NCI-H1436 treated with DMSO at 0.1 percent for 48 hours (cell line): ENCODE measurements at regions not wholly inside any gene's neighbourhood (a gene's known extent, or its start where the extent isn't known, plus 50 kb on each side); places are given as distances from the start of the nearest gene placed in this dataset.
"Not testable (repeated sequence)": the region's sequence is repeated elsewhere in the genome, so short reads cannot be mapped to it uniquely, and the experiment has no call there.

ENCODE experiments used
- DNase-seq: peaks from one replicate; lab custom pipeline; 2025; lab: John Stamatoyannopoulos, UW

DNA sequence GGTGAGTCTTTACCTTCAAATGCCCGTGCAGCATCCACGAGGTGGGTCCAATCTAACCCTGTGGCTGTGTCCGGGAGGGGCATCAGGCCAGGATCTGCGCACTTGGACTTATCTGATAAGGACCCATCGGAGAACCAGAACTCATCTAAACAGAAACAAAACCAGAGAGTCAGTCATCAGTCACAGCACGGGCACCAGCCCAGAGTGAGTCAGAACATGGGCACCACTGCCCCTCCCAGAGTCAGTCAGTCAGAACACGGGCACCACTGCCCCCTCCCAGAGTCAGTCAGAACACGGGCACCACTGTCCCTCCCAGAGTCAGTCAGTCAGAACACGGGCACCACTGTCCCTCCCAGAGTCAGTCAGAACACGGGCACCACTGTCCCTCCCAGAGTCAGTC, 214.5 kb downstream of the SIPA1L2 start:
- DNase-seq: not testable (repeated sequence)

DNA sequence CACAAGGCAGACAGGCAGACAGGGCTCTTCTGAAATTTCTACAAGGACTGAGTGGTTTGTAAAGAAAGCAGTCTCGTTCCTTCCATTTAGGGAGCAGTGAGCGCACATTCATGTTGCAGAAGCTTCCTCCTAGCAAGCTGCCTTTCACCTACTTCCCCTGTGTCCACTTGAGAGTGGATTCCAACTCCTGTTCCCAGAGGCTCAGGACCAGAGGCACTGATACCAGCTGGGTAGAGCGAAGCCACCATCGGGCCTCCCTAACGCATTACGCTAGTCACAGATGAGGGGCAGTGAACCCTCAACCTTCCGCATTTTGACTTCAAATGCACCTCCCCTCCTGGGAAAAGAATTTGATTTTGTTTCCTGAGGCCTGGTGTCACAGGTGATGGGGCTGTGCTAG, 215.8 kb downstream of the SIPA1L2 start:
- no peak for DNase-seq

DNA sequence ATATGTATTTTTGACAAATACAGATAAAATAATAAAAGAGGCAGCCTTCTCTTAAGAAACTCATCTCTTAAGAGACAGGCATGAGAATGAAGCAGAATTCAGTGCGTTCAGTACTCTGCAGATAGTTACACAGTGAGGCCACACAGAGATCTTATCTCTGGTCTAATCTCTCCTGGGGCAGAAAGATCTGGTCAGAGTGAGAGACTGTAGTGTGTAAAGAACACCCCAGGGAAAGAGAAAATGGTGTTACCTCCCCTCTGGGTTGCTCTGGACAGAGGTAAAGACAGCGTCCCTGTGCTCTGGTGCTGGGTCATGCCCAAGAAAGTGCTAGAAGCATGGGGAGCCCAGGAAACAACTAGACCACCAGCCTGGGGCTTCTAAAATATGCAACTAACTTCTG, 216.3 kb downstream of the SIPA1L2 start:
- DNase-seq: no peak

DNA sequence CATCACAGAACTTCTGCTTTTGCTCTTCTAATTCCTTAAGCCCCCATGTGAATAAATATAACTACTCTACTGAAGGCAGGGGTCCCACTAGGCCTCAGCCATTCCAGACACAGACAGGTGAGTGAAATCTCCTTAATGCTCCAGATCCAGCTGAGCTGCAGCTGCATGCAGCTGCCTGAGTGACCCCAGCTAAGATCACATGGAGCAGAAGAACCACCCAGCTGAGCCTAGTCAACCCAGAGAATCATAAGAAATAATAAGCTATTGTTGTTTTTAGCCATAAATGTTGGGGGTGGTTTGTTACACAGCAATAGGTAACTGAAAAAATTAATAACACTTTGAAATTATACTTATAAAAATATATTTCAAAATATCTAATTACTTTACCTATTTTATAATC, 220.3 kb downstream of the SIPA1L2 start:
- no peak for DNase-seq

DNA sequence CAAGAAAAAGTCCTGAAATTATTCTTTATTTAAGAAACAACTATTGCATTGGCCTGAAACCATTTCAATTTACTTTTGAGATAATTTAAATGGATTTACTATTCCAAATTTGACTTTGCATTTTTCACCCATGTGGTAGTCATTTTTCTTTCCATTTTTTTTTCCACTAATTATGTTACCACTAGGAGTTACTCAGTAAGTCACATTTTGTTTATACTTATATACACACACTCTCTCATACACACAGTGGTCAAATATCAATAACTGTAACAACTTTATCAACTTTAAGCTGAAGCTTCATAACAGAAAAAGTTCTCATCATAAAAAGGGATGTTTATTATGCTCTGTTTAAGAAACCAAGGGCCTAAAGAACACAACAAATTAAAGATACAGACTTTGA, 222.8 kb downstream of the SIPA1L2 start:
- no peak for DNase-seq

DNA sequence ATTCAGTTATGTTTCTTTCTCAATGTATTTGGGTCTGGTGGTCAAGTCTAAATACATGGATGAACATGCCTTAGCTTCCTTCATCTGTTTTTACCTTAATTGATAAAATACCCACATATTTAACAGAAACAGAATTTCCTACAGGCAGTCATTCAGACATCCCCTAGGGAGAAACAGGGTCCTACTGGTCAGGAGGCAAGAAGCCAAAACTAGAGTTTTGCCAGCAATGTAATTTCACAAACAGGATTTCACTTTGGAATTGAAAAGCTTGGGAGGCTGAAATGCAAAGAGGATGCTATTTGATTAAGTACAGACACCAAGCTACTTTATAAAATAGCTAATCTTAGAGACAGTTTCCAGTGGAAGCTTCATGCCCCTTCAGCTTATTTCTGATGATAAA, 224.2 kb downstream of the SIPA1L2 start:
- DNase-seq: no peak

DNA sequence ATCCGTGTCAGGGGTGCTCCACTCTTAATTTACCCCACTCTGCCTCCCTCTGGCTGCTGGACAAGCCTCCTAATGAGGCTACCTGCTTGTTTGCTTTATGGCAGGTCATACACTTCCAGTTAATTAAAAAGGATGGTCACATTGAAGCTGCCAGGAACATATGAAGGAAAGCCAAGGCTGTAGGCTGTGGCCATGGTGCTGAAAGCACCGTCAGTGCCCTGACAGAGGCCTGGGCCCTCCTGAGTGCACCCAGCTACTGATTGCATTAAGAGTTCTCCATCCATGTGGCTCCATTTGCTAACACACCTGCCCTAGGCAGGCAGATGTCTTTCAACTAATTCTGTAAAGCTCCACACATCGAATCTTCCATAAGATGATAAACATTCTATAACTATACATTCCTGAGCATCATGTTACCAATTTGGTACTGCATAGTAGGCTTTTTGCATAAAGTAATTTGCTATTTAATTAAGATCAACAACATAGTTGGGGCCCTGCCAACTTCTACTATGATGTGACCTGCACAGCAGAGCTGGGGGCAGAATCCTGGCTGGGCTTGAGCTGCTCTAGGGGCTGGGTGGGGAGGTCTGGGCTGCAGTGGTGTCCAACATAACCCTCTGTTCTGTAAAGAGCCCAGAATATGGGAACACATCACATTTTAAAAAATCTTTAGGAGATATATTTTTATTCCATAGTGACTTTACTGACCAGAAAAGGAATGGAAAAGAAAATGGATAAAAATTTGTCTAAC, 224.8 kb downstream of the SIPA1L2 start:
- DNase-seq: no peak

DNA sequence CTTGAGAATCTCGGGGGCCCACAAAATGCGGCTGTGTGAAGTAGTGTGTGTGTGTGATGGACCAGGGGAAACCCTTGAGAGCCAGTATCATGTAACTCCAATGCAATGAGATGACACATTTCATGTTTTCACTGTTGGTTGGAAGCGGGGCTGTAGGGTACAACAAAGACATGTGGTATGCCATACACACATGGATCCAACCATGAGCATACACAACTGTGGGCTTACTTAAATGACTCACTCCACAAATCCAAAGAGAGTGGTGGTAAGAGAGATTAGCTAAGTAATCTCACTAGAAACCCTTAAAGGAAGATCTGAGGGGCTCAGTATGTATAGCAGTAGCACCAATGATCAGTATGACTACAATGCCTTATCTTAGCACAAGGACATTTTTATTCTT, 225.7 kb downstream of the SIPA1L2 start:
- DNase-seq: no peak

DNA sequence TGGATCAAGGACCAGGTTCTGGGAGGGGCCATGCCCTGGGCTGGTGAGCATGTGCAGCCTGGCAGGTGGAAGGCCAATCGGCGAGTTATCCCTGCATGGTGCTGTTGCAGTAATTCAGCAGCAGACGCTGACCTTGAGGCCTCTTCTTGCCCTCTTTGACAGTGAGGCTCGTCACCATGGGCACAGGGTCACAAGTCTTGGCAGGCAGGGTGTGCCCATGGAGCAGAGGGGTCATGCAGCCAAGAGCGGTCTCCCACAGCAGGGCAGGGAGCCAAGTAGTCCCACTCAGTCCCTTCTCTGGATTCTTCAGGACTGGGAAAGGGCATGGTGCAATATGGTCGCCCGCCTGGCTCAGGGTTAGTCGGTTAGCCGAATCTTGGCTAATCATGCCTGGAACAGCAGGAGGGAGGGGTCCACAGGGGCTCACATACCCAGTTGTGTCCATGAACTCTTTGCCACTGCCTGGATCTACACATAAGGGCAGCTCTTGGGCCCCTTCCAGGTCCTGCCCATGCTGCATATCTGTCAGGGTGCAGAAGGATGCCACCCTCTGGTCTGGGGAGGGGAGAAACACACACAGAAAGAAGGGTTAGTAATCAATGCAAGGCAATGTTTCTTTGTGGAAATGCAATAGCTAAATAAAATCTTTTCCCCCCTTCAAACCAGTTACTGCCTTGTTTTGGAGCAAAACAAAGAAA, 226.8 kb downstream of the SIPA1L2 start:
- no peak for DNase-seq

DNA sequence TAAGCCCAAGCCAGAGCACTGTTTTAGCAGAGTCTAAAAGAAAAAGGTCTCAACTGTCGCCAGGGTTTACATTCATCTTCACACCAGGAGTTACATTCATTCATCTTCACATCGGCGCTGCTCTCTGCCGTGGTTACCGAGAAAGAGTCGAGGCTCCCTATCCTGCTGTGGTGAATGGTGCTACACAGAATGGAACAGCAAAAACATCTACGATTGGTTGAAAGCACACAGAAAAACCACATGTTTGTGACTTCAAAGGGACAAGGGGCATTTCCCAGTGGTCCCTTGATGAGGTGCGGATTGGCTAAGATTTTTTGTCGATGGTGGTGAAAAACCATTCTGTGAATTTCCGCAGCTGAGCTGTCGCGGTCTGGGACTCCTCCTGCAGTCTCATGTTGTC, 231.1 kb downstream of the SIPA1L2 start:
- no peak for DNase-seq

DNA sequence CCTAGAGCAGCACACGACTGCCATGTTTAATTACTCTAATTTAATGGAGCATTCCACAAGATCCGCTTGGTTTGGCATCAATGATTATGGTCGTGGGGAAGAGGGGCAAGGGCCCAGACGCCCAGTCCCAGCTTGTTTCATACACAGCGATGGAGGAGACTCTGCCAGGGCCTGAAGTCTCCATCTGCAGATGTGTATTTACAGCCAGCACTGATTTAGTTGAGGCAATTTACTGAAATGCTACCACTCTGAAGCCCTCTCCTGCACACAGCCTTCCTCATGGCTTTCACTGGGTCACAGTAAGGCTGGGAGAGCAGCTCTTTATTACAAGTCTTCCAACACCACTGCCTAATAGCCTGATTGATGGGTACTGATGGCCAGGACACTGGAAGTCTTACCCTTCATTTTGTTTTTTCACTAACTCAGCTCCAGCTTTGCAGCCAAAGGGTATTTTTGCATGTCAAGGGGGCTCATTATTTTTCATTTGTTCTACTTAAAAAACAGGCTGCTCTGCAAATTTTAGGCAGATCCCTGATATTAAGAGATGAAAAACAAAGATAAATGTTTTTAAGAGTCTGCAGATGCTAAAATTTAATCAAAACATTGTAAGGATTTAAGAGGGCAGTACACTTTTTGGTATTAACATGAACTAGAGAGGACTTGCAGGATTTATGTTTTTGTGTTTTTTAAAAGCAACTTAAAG, 236.3 kb downstream of the SIPA1L2 start:
- no peak for DNase-seq

DNA sequence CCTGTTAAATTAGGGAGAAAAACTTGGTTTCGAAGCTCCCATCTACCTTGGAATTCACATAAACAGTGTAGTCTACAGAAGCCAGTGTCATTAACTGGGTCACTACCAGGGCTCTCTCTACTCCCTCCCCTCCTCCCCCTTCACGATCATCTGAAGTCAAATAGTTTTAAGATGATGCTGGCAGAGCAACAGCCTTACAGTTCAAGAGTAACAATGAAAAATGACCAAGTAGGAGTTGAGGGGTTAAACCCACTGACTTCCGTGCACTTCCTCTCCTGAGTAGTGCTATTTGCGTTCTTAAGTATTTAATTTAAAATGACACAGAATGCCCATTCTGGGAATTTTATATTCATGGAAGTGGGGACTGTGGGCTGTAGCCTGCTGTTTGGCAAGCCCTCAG, 236.9 kb downstream of the SIPA1L2 start:
- no peak for DNase-seq

DNA sequence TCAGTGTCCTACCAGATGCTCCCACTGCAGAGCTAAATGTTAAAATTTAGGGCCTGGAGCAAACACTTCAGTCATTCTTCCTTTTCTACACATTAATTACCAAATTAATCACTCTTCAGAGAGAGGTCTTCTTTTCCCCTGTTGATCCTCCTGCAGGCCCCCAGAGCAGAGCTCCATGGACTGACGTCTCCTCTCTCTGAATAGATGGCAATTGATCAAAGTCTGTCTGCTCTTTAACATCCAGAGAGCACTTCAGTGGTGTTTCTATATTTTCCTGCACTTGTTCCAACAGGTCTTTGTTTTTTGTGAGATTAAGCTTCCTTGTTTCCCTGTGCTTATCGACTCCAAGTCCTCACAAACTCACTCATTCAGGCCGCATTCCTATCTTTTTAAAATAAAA, 239.3 kb downstream of the SIPA1L2 start:
- no peak for DNase-seq

DNA sequence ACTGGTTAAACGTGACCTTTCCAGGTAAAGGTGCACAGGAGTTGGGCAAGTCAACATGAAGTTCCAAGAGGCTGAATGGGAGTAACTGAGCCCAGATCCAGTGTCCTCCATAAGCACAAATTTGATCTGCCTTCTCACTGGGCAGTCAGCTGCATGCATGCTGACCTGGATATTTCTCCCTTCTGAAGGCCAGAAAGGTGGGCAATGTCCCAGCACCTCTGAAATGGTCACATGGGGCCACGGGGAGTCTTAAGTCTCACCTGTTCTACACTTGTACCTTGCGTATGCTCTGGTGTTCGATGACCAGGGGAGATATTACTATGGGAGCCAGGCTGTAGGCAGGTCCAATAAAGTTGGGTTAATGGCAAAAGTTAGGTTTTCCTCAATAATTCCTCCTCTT, 240.2 kb downstream of the SIPA1L2 start:
- DNase-seq: no peak

DNA sequence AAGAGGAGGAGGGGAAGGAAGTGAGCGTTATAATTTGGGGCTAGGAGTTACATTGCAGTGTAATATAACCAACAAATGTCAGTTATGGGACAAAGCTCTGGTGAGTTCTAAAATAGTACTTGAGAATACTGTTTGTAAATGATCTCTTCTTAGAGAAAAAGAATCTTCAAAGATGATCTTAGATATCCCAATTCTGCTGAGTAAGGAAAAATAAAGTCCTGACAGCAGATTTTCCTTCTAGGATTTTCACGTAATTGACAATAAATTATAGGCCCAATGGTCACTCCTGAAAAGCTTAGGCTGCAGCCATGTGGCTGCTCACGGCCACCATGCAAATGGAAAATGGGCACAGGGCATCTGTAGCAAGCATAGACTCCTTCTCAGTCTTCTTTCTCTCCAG, 241.6 kb downstream of the SIPA1L2 start:
- no peak for DNase-seq

DNA sequence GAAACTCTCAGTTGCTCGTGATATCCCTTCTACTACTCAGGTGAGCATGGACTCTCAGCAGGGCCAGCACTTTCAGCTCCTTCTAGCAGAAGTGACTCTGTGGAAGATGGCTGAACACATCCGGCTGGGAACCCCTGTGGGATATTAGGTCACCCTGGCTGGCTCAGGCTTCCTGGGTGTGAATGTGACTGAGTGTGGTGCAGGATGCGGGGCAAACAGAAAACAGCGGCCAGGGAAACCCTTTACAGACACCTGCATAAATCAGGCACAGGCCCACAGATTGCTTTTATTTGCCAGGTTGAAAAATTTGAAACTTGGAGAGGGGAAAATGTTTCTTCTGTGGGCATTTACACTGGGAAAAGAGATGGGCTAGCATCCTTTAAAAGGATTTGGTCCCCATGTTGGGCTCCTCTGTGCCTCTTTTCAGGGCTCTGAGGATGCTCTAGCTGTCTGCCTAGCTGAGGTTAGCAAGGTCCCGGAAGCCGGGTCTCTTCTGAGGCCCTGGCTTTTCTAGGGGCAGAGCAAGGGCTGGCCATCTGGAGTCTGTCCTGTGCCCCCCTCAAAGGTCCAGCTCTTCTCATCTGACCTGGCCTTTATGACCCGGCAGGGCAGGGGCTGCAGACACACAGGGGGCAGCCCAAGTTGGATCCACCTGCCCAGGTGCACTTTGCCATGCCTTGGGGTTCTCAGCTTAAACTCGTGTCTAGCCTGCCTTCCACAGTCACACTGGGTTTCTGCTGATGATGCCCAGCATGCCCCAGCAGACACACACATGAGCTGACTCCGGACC, 243.0 kb downstream of the SIPA1L2 start:
- DNase-seq: no peak

DNA sequence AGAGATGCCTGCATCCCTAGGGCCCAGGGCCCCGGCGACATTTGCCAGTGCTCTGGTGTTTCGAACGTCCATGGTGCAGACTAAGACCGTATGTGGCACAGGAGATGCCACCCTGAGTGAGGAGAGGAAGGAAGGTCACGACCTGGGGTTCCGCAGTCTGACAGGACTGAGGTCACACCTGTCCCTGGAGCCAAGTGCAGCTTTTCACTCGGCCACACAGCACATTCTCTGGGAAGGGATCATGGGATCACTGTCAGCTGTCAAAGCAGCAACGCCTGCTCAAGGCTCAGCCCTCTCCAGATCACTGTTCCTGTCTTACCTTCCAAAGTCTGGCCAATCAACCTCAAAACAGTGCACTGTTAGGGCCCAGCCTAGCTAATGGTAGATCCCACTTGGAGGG, 243.6 kb downstream of the SIPA1L2 start:
- DNase-seq: no peak

DNA sequence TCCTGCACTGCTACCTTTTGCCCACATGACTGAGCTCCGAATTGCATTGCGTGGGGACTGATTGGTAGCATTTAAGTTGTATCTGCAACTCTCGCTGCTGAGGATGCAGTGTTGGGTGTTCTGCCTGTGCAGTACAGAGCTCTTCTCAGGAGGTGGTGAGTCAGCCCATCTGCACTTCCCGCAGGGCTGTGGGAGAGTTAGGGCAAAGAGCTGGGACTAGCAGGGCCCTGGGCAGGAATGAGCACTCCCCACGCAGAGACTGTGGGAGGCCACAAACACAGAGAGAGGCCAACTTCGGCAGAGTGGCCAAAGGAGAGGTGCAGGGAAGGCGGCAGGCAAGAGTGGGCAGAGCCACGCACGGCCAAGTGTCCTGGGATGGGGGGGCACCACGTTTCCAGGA, 244.7 kb downstream of the SIPA1L2 start:
- no peak for DNase-seq

DNA sequence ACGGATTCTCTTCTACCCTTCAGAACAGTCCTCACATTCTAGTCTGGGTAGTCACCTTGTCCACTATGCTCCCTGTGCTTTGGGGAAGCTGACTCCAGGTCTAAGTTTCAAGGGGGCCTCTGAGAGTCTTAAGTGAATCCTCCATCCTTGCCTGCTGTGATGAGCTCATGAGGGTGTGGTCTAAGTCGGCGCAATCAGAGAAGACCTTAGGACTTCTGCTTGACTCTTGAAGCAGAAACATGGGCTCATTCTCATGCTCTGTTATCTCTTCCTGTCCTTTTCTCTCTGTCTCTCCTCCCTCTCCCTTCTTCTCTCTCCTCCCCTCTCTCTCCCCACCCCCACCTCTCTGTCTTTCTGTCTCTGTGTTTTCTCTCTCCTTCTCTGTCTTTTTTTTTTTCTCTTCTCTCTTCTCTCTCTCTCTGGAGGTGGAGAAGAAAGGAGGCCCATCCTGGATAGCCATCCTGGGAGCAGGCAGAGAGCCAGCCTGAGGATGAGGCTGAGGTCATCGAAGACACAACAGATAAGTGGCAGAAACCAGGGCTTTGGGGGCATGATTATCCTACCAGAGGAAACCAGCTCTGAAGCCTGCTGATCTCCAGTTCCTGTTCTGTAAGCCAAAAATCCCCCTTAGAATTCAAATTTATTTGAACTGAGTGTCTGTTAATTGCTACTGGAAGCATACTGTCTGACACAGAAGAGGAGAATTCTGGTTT, 245.6 kb downstream of the SIPA1L2 start:
- no peak for DNase-seq

DNA sequence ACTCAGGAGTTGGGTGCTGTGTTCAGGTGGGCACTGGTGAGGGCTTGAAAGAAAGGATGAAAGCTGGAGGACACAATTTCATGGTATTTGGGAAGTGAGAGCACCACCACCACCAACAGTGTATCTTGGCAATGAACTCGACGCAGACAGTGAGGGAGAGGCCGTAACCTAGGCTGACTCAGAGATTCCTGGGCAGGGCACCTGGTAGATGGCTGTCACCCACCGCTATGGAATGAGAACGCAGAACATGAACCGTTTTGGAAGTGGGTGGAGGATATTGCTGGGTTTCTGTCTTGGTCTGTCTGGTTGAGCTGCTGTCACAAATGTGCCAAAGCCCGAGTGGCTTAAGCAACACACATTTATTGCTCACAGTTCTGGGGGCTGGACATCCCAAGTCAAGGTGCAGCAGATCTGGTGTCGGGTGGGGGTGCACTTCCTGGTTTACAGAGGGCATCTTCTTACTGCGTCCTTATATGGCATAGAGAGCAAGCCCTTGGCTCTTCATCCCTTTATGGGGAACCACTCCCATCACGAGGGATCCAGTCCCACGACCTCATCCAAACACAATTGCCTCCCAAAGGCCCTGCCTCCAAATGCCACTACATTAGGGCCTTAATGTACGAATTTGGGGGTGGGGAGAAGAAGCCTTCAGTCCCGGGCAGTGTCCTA, 246.3 kb downstream of the SIPA1L2 start:
- DNase-seq: no peak

DNA sequence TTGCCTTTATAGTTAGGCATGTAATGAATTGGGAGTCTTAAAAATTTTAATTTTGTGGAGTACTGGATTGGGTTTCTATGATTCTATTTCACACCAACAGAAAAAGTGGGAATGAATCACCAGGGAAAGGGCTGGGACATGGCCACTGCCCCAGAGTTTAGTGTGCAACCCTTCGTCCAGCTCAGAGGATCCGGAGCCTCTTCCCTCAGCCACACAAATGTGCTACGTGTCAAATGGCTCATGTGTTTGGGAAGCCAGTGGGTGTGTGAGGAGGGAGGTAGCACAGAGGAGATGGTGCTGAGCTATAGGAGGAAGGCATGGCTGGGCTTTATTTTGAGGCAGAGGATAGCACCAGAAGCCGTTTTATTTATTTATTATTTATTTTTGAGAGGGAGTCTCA, 247.3 kb downstream of the SIPA1L2 start:
- DNase-seq: no peak
